ENCODE measurements at regions not wholly inside any gene's neighbourhood (a gene's known extent, or its start where the extent isn't known, plus 50 kb on each side); places are given as distances from the start of the nearest gene placed in this dataset.

DNA sequence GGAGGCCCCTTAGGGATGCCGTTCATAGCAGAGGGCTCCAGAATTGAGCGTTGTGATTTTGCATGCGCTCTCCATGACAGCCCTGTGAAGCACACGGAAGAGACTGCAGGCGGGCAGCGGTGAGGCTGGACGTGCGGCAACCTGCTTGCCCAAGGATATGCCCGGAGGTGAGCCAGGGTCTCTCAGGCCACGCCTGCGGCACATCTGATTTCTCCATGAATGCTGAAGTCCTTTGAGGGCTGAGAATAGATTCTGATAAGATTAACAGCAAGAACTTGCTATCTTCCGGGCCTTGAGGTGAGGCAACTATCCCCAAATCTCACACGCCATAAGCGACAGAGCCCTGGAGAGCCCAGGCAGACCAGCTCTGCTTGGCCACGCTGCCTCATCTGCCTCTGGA is 55.6 kb upstream of the LAMA1 start:
- Histone ChIP-seq H2AFZ (ENCODE audit: low read length) (no peak overlapping the region), H2AK5ac (ENCODE audit: insufficient read length, low read length) (no peak overlapping the region), H3K4me1 (ENCODE audit: insufficient read depth, low read length) (no peaks in the 10 kb centered on the region), H3K9ac (ENCODE audit: extremely low read depth, insufficient read length, low read length) (no peak overlapping the region), H2BK5ac (ENCODE audit: insufficient read length, low read length) (no peak overlapping the region), H3K27me3 (ENCODE audit: insufficient read depth, low read length) (no peaks in the 10 kb centered on the region), H2BK120ac (ENCODE audit: low read depth, low read length, poor library complexity, severe bottlenecking) (no peak overlapping the region), H3T11ph (ENCODE audit: low read length) (no peak overlapping the region), H2BK15ac (ENCODE audit: low read depth, low read length) (no peak overlapping the region), H3K9me3 (ENCODE audit: control insufficient read depth, low read depth, low read length) (no peaks in the 10 kb centered on the region), H3K4me2 (ENCODE audit: insufficient read depth, insufficient read length, low read length) (no peak overlapping the region), H3K14ac (ENCODE audit: insufficient read depth, low read length) (no peak overlapping the region), H4K91ac (ENCODE audit: insufficient read length, low read depth, low read length) (no peak overlapping the region), H3K23ac (ENCODE audit: insufficient read length, low read depth, low read length) (no peak overlapping the region), H3K18ac (ENCODE audit: insufficient read length, low read depth, low read length) (no peak overlapping the region), H2BK20ac (ENCODE audit: low read depth, low read length, poor library complexity, severe bottlenecking) (no peak overlapping the region), H3K56ac (ENCODE audit: insufficient read length, low read depth, low read length) (no peak overlapping the region), H3K79me2 (ENCODE audit: insufficient read depth, low read length) (no peaks in the 10 kb centered on the region), H4K8ac (replicated peaks; ENCODE audit: insufficient read length, low read depth, low read length) (no peak overlapping the region), H3K79me1 (ENCODE audit: insufficient read depth, low read depth, low read length, poor library complexity, severe bottlenecking) (no peaks in the 10 kb centered on the region), H4K20me1 (ENCODE audit: control insufficient read depth, insufficient read depth, insufficient read length) (no peaks in the 10 kb centered on the region), H3K23me2 (ENCODE audit: insufficient read length, low read depth, low read length, poor library complexity, severe bottlenecking) (no peaks in the 10 kb centered on the region), H3K27ac (ENCODE audit: insufficient read length, low read depth, low read length) (no peak overlapping the region), H4K5ac (ENCODE audit: insufficient read length, low read depth, low read length) (no peak overlapping the region), H3K4ac (ENCODE audit: low read depth, low read length) (no peak overlapping the region), H2BK12ac (ENCODE audit: insufficient read length, low read depth, low read length) (no peak overlapping the region)
- Mint-ChIP-seq H3K36me3 (ENCODE audit: insufficient read depth in 1 of 3, low read depth in 3 of 3) (no peaks in the 10 kb centered on the region), H3K4me3 (no peak overlapping the region), H3K9me3 (no peaks in the 10 kb centered on the region), H3K27me3 (ENCODE audit: low read depth) (no peaks in the 10 kb centered on the region), H3K27ac (no peak overlapping the region), H3K4me1 (peaks cover 5 to 10% of the 10 kb centered on the region in 2 experiments)
- TF ChIP-seq, protein P1, sequence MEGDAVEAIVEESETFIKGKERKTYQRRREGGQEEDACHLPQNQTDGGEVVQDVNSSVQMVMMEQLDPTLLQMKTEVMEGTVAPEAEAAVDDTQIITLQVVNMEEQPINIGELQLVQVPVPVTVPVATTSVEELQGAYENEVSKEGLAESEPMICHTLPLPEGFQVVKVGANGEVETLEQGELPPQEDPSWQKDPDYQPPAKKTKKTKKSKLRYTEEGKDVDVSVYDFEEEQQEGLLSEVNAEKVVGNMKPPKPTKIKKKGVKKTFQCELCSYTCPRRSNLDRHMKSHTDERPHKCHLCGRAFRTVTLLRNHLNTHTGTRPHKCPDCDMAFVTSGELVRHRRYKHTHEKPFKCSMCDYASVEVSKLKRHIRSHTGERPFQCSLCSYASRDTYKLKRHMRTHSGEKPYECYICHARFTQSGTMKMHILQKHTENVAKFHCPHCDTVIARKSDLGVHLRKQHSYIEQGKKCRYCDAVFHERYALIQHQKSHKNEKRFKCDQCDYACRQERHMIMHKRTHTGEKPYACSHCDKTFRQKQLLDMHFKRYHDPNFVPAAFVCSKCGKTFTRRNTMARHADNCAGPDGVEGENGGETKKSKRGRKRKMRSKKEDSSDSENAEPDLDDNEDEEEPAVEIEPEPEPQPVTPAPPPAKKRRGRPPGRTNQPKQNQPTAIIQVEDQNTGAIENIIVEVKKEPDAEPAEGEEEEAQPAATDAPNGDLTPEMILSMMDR (conservative IDR thresholded peaks at IDR 0.05), result no peak
- WGBS (ENCODE audit: extremely low coverage, insufficient read length, low lambda C conversion rate), result no CpG with 5 or more reads among the region's 15 CpGs
- DNase-seq, result no peak
